ENCODE measurements at regions not wholly inside any gene's neighbourhood (a gene's known extent, or its start where the extent isn't known, plus 50 kb on each side); places are given as distances from the start of the nearest gene placed in this dataset.

- H3K9ac ChIP-seq (ENCODE audit: insufficient read depth in 1 of 2, low read depth in 2 of 2, low read length in 2 of 2), result no peak overlapping the region
- no peak overlapping the region for H3K4me2 ChIP-seq (ENCODE audit: insufficient read depth, low read length)
- no peaks in the 10 kb centered on the region for H3K79me2 ChIP-seq (ENCODE audit: control insufficient read depth, insufficient read depth, low read length)
- ChIA-PET CTCF (ENCODE audit: low intra/inter-chr PET ratio) (no interaction called here), POLR2A (interaction anchor here (1.7 kb wide), 1 partner anchor 15 kb away, joined by 4 read pairs; no protein-coding TSS in a partner anchor)
- H3K36me3 ChIP-seq (ENCODE audit: control insufficient read depth, insufficient read depth, low read length), result no peaks in the 10 kb centered on the region
- H3K4me3 ChIP-seq, result no peak overlapping the region
- DNase-seq (ENCODE audit: extremely low read depth in 1 of 4, low spot score in 3 of 4) (no peak), FAIRE-seq (no peak), ATAC-seq (no peak)
- H4K20me1 ChIP-seq (replicated peaks; ENCODE audit: control insufficient read depth, insufficient read depth, low read length), result no peaks in the 10 kb centered on the region
- no TSS peak for BruUV-seq (replicated peaks)
- no peaks in the 10 kb centered on the region for H3K4me1 ChIP-seq (replicated peaks in 1 of 2; ENCODE audit: control insufficient read depth in 2 of 2, insufficient read depth in 2 of 2, low read length in 2 of 2)
- peaks cover 7 to 27% of the 10 kb centered on the region in 2 experiments; a peak in 2 of 5 replicates for H3K27me3 ChIP-seq (ENCODE audit: control insufficient read depth in 2 of 2, insufficient read depth in 2 of 2, low read length in 2 of 2)
- 15% methylated on average over 4 of the region's 4 CpGs for WGBS (ENCODE audit: insufficient coverage, low coverage, missing lambda C conversion rate)
- H2AFZ ChIP-seq (ENCODE audit: low read depth, low read length), result no peak overlapping the region
- H3K9me3 ChIP-seq (replicated peaks; ENCODE audit: control insufficient read depth, insufficient read depth, low read depth, low read length), result no peaks in the 10 kb centered on the region
- intact Hi-C loops (cut with micrococcal nuclease), result no loop called here
- H3K27ac ChIP-seq (ENCODE audit: extremely low read depth, low read depth, low read length), result no peak overlapping the region
- in situ Hi-C loops (cut with MboI), result no loop called here
- no peaks in the 10 kb centered on the region for H3K9me1 ChIP-seq (ENCODE audit: control insufficient read depth, insufficient read depth, low read length)
- TF ChIP-seq GTF2B (IDR thresholded peaks at IDR 0.05; ENCODE audit: extremely low read depth, insufficient read length), result no peak
- no peak for TF ChIP-seq ATF2 (CRISPR knock-in tag; IDR thresholded peaks at IDR 0.05)
- TF ChIP-seq PKNOX1 (IDR thresholded peaks at IDR 0.05), result no peak
- no peak for TF ChIP-seq MTF1 (CRISPR knock-in tag; IDR thresholded peaks at IDR 0.05; ENCODE audit: borderline replicate concordance)
- TF ChIP-seq SREBF2 (CRISPR knock-in tag; IDR thresholded peaks at IDR 0.05), result no peak
- TF ChIP-seq ATF7 (IDR thresholded peaks at IDR 0.05), result 0 out of 2 replicates have a peak, but pooled peaks have one; percentile 19
- TF ChIP-seq ZNF280A (IDR thresholded peaks at IDR 0.05; ENCODE audit: low read depth, partially characterized antibody), result no peak
- no peak for TF ChIP-seq MXI1 (IDR thresholded peaks at IDR 0.05; ENCODE audit: low read depth, low read length)
- no peak for TF ChIP-seq GABPB1 (CRISPR knock-in tag; IDR thresholded peaks at IDR 0.05)
- no peak for TF ChIP-seq ARID3A (IDR thresholded peaks at IDR 0.05; ENCODE audit: borderline replicate concordance, low read depth, low read length)
- no peak for TF ChIP-seq TRIM24 (IDR thresholded peaks at IDR 0.05)
- TF ChIP-seq HMGN3 (IDR thresholded peaks at IDR 0.05; ENCODE audit: borderline replicate concordance, extremely low read depth, insufficient read length, low read depth, low read length), result no peak
These were observed 73.1 kb upstream of the TANC2 start for GRCh38 chr17:62892870-62893338.
